Smooth muscle cell (in vitro differentiated cells): ENCODE measurements at regions not wholly inside any gene's neighbourhood (a gene's known extent, or its start where the extent isn't known, plus 50 kb on each side); places are given as distances from the start of the nearest gene placed in this dataset.
"Not testable (repeated sequence)": the region's sequence is repeated elsewhere in the genome, so short reads cannot be mapped to it uniquely, and the experiment has no call there.

Source experiments
- DNase-seq: peaks from one replicate; lab custom pipeline; 2025; ENCODE audit not compliant: unreplicated experiment; lab: John Stamatoyannopoulos, UW
- H2AFZ ChIP-seq: fragments of 200-600 bp; sonication (generic); 2 replicates; pipeline ENCODE4 v1.6.0; 2016; ENCODE audit warnings: antibody characterized with exemption, low read depth, mild to moderate bottlenecking
- H3F3A ChIP-seq: fragments of 200-600 bp; sonication (generic); 2 replicates; pipeline ENCODE4 v1.6.0; 2017; ENCODE audit warnings: antibody characterized with exemption, low read depth
- H3K27ac ChIP-seq: fragments of 200-600 bp; sonication (generic); 2 replicates; pipeline ENCODE4 v1.5.1; 2016; ENCODE audit warnings: low read depth, mild to moderate bottlenecking
- H3K27me3 ChIP-seq: fragments of 200-600 bp; sonication (generic); 2 replicates; pipeline ENCODE4 v1.6.1; 2016; ENCODE audit warnings: low read depth, mild to moderate bottlenecking
- H3K36me3 ChIP-seq: fragments of 200-600 bp; sonication (generic); 2 replicates; pipeline ENCODE4 v1.5.1; 2016; ENCODE audit warnings: low read depth
- H3K4me1 ChIP-seq: fragments of 200-600 bp; sonication (generic); 2 replicates; pipeline ENCODE4 v1.5.1; 2016; ENCODE audit warnings: low read depth
- H3K4me2 ChIP-seq: fragments of 200-600 bp; sonication (generic); 2 replicates; pipeline ENCODE4 v1.6.0; 2016; ENCODE audit warnings: mild to moderate bottlenecking
- H3K4me3 ChIP-seq: fragments of 200-600 bp; sonication (generic); 2 replicates; pipeline ENCODE4 v1.5.1; 2016; ENCODE audit warnings: mild to moderate bottlenecking
- H3K79me2 ChIP-seq: fragments of 200-600 bp; sonication (generic); 2 replicates; pipeline ENCODE4 v1.6.0; 2016; ENCODE audit warnings: low read depth, mild to moderate bottlenecking
- H3K9ac ChIP-seq: fragments of 200-600 bp; sonication (generic); 2 replicates; pipeline ENCODE4 v1.6.0; 2016; ENCODE audit warnings: low read depth
- H3K9me3 ChIP-seq: fragments of 200-600 bp; sonication (generic); replicated peaks from 2 replicates; pipeline ENCODE4 v1.5.1; 2016; ENCODE audit warnings: low read depth
- H4K20me1 ChIP-seq: fragments of 200-600 bp; sonication (generic); 2 replicates; pipeline ENCODE4 v1.6.0; 2016; ENCODE audit warnings: low read depth
- WGBS: methylation state at CpG from one replicate; pipeline ENCODE4 v1.1.7; 2016; ENCODE audit warnings: low lambda C conversion rate; 5-methylcytosine and 5-hydroxymethylcytosine counted together
- TF ChIP-seq, protein P1 (sequence below): fragments of 200-600 bp; sonication (generic); IDR thresholded peaks from 2 replicates; pipeline ENCODE4 v1.5.1; 2017; ENCODE audit warnings: borderline replicate concordance, mild to moderate bottlenecking, antibody characterized with exemption; ENCODE audit not compliant: insufficient read depth, poor library complexity, severe bottlenecking

DNA sequence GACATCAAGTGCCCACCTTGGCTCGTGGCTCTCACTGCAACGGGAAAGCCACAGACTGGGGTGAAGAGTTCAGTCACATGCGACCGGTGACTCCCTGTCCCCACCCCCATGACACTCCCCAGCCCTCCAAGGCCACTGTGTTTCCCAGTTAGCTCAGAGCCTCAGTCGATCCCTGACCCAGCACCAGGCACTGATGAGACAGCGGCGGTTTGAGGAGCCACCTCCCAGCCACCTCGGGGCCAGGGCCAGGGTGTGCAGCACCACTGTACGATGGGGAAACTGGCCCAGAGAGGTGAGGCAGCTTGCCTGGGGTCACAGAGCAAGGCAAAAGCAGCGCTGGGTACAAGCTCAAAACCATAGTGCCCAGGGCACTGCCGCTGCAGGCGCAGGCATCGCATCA lies 266.0 kb downstream of the OR4F29 start:
- not testable (repeated sequence) for H3K79me2 ChIP-seq, H3K27me3 ChIP-seq, H3K4me3 ChIP-seq, H3F3A ChIP-seq, H3K4me2 ChIP-seq, H2AFZ ChIP-seq, DNase-seq, H3K9me3 ChIP-seq, H3K4me1 ChIP-seq, H4K20me1 ChIP-seq, H3K9ac ChIP-seq, H3K36me3 ChIP-seq, H3K27ac ChIP-seq
- WGBS = 90% methylated on average over 6 of the region's 13 CpGs

DNA sequence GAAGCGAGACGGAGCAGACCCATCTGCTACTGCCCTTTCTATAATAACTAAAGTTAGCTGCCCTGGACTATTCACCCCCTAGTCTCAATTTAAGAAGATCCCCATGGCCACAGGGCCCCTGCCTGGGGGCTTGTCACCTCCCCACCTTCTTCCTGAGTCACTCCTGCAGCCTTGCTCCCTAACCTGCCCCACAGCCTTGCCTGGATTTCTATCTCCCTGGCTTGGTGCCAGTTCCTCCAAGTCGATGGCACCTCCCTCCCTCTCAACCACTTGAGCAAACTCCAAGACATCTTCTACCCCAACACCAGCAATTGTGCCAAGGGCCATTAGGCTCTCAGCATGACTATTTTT lies 267.2 kb downstream of the OR4F29 start:
- H3K4me1 ChIP-seq, H3K4me3 ChIP-seq, H3K9me3 ChIP-seq, H3K27ac ChIP-seq, DNase-seq, H3K27me3 ChIP-seq, H3K79me2 ChIP-seq, H3F3A ChIP-seq, H3K4me2 ChIP-seq, H2AFZ ChIP-seq, H4K20me1 ChIP-seq, H3K9ac ChIP-seq, H3K36me3 ChIP-seq: not testable (repeated sequence)
- 85% methylated on average over 1 of the region's 3 CpGs for WGBS

DNA sequence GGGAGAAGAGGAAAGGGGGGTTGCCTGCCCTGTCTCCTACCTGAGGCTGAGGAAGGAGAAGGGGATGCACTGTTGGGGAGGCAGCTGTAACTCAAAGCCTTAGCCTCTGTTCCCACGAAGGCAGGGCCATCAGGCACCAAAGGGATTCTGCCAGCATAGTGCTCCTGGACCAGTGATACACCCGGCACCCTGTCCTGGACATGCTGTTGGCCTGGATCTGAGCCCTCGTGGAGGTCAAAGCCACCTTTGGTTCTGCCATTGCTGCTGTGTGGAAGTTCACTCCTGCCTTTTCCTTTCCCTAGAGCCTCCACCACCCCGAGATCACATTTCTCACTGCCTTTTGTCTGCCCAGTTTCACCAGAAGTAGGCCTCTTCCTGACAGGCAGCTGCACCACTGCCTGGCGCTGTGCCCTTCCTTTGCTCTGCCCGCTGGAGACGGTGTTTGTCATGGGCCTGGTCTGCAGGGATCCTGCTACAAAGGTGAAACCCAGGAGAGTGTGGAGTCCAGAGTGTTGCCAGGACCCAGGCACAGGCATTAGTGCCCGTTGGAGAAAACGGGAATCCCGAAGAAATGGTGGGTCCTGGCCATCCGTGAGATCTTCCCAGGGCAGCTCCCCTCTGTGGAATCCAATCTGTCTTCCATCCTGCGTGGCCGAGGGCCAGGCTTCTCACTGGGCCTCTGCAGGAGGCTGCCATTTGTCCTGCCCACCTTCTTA lies 267.7 kb downstream of the OR4F29 start:
- H4K20me1 ChIP-seq, H3K36me3 ChIP-seq, H3K9me3 ChIP-seq, H2AFZ ChIP-seq, DNase-seq, H3K4me3 ChIP-seq, H3K9ac ChIP-seq, H3F3A ChIP-seq, H3K27me3 ChIP-seq, H3K4me1 ChIP-seq, H3K79me2 ChIP-seq, H3K4me2 ChIP-seq, H3K27ac ChIP-seq: not testable (repeated sequence)
- 97% methylated on average over 10 of the region's 13 CpGs for WGBS

DNA sequence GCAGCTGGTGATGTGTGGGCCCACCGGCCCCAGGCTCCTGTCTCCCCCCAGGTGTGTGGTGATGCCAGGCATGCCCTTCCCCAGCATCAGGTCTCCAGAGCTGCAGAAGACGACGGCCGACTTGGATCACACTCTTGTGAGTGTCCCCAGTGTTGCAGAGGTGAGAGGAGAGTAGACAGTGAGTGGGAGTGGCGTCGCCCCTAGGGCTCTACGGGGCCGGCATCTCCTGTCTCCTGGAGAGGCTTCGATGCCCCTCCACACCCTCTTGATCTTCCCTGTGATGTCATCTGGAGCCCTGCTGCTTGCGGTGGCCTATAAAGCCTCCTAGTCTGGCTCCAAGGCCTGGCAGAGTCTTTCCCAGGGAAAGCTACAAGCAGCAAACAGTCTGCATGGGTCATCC lies 268.4 kb downstream of the OR4F29 start:
- not testable (repeated sequence) for H3K4me1 ChIP-seq, H3K27ac ChIP-seq, H2AFZ ChIP-seq, H3F3A ChIP-seq, DNase-seq, H3K9ac ChIP-seq, H3K9me3 ChIP-seq, H3K79me2 ChIP-seq, H3K36me3 ChIP-seq, H3K4me3 ChIP-seq, H4K20me1 ChIP-seq, H3K4me2 ChIP-seq, H3K27me3 ChIP-seq
- 97% methylated on average over 9 of the region's 10 CpGs for WGBS

DNA sequence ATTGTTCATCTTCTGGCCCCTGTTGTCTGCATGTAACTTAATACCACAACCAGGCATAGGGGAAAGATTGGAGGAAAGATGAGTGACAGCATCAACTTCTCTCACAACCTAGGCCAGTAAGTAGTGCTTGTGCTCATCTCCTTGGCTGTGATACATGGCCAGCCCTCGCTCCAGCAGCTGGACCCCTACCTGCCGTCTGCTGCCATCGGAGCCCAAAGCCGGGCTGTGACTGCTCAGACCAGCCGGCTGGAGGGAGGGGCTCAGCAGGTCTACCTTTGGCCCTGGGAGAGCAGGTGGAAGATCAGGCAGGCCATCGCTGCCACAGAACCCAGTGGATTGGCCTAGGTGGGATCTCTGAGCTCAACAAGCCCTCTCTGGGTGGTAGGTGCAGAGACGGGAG lies 268.8 kb downstream of the OR4F29 start:
- 96% methylated on average over 6 of the region's 7 CpGs for WGBS
- H3K36me3 ChIP-seq, H3K79me2 ChIP-seq, H3K4me1 ChIP-seq, H2AFZ ChIP-seq, H3F3A ChIP-seq, H3K9ac ChIP-seq, H3K27me3 ChIP-seq, H3K9me3 ChIP-seq, DNase-seq, H3K4me3 ChIP-seq, H3K4me2 ChIP-seq, H3K27ac ChIP-seq, H4K20me1 ChIP-seq: not testable (repeated sequence)

DNA sequence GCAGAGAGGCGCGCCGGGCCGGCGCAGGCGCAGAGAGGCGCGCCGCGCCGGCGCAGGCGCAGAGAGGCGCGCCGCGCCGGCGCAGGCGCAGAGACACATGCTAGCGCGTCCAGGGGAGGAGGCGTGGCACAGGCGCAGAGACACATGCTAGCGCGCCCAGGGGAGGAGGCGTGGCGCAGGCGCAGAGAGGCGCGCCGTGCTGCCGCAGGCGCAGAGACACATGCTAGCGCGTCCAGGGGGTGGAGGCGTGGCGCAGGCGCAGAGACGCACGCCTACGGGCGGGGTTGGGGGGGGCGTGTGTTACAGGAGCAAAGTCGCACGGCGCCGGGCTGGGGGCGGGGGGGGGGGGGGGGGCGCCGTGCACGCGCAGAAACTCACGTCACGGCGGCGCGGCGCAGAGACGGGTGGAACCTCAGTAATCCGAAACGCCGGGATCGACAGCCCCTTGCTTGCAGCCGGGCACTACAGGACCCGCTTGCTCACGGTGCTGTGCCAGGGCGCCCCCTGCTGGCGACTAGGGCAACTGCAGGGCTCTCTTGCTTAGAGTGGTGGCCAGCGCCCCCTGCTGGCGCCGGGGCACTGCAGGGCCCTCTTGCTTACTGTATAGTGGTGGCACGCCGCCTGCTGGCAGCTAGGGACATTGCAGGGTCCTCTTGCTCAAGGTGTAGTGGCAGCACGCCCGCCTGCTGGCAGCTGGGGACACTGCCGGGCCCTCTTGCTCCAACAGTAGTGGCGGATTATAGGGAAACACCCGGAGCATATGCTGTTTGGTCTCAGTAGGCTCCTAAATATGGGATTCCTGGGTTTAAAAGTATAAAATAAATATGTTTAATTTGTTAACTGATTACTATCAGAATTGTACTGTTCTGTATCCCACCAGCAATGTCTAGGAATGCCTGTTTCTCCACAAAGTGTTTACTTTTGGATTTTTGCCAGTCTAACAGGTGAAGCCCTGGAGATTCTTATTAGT lies 269.9 kb downstream of the OR4F29 start:
- H3K9ac ChIP-seq, H3F3A ChIP-seq, H3K36me3 ChIP-seq, H3K4me3 ChIP-seq, H3K4me1 ChIP-seq, H3K9me3 ChIP-seq, H2AFZ ChIP-seq, H3K4me2 ChIP-seq, H3K27me3 ChIP-seq, DNase-seq, H4K20me1 ChIP-seq, H3K79me2 ChIP-seq, H3K27ac ChIP-seq: not testable (repeated sequence)
- 98% methylated on average over 47 of the region's 79 CpGs for WGBS
- TF ChIP-seq, protein P1, sequence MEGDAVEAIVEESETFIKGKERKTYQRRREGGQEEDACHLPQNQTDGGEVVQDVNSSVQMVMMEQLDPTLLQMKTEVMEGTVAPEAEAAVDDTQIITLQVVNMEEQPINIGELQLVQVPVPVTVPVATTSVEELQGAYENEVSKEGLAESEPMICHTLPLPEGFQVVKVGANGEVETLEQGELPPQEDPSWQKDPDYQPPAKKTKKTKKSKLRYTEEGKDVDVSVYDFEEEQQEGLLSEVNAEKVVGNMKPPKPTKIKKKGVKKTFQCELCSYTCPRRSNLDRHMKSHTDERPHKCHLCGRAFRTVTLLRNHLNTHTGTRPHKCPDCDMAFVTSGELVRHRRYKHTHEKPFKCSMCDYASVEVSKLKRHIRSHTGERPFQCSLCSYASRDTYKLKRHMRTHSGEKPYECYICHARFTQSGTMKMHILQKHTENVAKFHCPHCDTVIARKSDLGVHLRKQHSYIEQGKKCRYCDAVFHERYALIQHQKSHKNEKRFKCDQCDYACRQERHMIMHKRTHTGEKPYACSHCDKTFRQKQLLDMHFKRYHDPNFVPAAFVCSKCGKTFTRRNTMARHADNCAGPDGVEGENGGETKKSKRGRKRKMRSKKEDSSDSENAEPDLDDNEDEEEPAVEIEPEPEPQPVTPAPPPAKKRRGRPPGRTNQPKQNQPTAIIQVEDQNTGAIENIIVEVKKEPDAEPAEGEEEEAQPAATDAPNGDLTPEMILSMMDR = peak; percentile 29

DNA sequence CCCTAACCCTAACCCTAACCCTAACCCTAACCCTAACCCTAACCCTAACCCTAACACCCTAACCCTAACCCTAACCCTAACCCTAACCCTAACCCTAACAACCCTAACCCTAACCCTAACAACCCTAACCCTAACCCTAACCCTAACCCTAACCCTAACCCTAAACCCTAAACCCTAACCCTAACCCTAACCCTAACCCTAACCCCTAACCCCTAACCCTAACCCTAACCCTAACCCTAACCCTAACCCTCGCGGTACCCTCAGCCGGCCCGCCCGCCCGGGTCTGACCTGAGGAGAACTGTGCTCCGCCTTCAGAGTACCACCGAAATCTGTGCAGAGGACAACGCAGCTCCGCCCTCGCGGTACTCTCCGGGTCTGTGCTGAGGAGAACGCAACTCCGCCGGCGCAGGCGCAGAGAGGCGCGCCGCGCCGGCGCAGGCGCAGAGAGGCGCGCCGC lies 270.7 kb downstream of the OR4F29 start:
- not testable (repeated sequence) for H3K27ac ChIP-seq, DNase-seq

More for the DNA sequence above, 270.7 kb downstream of the OR4F29 start:
- not testable (repeated sequence) for H3F3A ChIP-seq, H4K20me1 ChIP-seq, H3K4me3 ChIP-seq, H3K79me2 ChIP-seq, H3K27me3 ChIP-seq, H3K9ac ChIP-seq, H3K9me3 ChIP-seq, H3K4me1 ChIP-seq, H3K36me3 ChIP-seq, H3K4me2 ChIP-seq, H2AFZ ChIP-seq
- 95% methylated on average over 28 of the region's 28 CpGs for WGBS
